ENCODE measurements at regions not wholly inside any gene's neighbourhood (a gene's known extent, or its start where the extent isn't known, plus 50 kb on each side); places are given as distances from the start of the nearest gene placed in this dataset.

GRCh38 chr13:110097013-110097412, 209.9 kb downstream of the COL4A1 start:
- no peak for DNase-seq (ENCODE audit: low spot score)

DNA sequence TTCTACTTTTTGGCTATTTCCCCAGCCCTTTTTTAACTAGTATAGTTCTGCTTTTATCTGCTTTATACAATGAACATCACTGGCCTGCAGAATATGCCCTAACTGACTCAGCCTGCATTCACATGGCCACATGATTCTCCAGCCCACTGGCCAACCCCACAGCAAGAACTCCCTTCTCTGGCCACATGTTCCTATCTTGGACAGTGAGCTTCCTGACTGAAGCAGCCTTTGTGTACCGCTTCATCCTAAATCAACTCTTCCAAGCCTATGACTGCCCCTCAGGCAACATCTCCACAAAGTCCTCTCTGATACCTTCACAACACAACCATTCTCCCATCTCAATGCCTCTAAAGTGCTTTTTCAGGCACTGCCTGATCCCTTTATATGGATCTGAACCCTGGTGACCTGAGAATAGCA, 214.1 kb downstream of the COL4A1 start:
- no peak for DNase-seq (ENCODE audit: low spot score)

GRCh38 chr13:110089815-110090214, 217.1 kb downstream of the COL4A1 start:
- DNase-seq (ENCODE audit: low spot score) = no peak

GRCh38 chr13:110089100-110089499, 217.9 kb downstream of the COL4A1 start:
- DNase-seq (ENCODE audit: low spot score) = no peak

GRCh38 chr13:110073982-110074381, 233.0 kb downstream of the COL4A1 start:
- DNase-seq (ENCODE audit: low spot score) = no peak

DNA sequence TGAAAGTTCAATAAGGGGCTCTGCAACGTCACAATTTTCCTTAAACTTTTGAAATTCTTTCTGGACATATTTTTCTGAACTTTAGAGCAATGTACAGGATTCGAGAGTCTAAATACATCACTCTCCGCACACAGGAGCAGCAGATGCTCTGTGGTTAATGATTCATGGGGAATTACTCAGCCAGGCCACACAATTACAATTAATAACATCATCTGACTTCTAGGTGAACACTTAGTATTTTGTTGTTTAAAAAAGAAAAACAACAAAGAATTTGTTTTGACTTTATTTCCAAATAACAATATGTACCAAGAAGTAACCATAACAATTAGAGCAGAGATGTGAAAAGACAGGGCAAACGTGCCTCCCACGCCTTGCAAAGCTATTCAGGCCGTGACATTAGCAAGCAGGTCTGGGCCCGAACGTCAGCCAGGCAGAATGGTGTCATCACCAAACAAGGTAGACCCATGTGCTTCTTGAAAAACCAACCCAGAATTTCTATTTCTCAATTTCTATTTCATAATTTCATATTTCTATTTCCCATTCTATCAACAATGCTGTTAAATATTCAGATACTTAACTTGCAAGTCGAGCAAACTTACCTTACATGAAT, 236.3 kb downstream of the COL4A1 start:
- no peak for DNase-seq (ENCODE audit: low spot score)

DNA sequence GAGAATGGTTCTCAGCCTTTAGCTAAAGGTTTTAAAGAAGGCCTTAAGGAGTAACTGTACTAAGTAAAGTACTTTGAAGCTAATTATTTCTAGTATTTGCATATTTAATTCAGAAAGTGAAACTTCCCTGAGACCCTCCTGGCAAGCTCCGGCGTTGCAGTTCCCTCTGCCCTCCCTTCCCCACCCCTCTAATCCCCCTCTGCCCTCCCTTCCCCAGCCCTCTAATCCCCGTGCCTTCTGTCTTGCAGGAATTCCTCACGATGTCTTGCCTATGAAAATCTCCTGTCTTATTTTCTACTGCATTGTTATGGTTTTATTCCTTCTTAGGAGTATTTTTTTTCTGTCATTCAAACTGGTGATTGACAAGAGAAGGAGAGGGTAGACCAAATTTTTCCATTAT, 236.9 kb downstream of the COL4A1 start:
- DNase-seq (ENCODE audit: low spot score) = no peak

GRCh38 chr13:110068176-110068473, 238.8 kb downstream of the COL4A1 start:
- DNase-seq (ENCODE audit: low spot score) = no peak

- DNase-seq (ENCODE audit: low spot score) = no peak
Measured at GRCh38 chr13:110067355-110068175, 239.4 kb downstream of the COL4A1 start.

DNA sequence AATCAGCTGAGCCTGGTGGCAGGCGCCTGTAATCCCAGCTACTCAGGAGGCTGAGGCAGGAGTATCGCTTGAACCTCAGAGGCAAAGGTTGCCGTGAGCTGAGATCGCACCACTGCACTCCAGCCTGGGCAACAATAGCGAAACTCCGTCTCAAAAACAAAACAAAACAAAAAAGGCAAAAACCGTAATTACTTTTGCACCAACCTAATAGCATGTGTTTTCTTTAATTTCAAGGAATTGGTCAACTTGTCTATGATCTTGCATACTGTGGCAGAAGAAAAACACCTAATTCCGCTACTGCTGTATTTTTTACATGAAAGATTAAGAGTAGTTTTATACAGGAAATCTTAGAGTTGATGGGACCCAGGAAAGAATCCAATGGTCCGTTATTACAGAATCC, 241.2 kb downstream of the COL4A1 start:
- no peak for DNase-seq (ENCODE audit: low spot score)

DNA sequence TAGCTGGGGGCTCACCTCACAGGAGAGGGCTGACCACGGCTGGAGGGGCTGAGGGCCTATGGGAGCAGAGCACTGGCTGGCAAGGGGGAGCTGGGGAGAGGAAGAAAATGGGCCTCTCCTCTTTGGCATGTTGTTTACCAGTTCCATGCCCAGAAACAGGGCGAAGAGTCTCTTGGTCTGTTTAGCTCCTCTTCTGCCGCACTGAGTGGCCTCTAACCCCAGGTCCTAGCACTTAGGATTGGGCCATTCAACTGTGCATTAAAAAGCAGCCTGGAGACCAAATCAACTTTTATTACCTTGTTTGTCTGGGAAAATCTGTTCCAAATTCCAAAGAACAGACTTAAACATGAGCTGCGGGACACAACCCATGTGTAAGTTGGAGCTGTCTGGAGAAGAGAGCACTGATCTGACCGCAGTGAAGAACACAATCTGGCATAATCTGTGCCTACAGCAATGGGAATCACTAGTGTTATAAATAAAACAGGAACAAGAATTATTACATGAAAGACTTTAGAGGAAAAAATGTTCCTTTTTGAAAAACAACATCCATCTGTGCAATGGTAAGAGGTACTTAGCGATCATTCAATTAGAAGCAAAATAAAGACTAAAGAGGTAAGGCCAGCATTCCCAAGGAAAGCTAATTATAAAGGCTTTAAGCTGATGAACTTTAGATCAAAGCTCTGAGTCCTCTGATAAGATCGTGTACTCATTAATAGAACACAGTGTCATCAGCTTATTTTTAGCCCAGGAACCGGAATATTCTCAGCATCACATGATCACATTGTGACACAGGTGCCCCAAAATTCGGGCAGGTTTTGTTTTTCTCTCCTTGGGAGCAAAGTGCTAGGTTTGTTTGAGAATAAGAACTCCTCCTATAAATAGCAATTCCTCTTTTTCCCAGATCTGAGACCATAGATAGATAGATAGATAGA, 243.2 kb downstream of the COL4A1 start:
- no peak for DNase-seq (ENCODE audit: low spot score)

DNA sequence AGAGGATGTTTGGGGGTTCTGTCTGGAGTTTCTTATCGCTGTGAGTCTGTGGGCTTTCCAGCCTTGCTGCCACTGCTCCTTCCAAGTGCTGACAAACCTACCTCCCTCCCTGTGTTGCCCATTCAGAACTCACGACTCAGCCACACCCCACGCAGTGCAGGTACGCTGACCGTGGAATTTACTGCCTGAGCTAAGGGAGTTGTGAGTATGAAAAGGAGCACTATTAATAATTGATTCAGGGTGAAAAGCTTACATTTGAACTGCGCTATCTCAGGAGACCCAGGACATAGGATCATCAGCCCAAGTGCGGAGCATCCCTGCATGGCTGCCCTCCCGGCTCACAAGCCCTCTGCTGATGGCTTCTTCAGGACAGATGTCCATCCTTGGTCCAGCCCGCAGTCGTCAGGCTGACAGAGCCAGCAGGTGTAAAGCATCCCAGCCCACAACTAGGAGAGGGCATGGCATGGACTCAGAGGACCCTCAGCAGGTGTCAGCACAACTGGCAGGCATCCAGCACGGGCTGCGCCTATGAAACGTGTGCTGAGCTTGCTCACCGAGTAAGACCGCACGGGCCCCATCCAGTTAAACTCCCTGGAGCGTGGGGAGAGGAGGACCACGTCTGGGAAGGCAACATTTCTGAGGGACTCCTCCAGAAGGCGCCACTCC, 244.0 kb downstream of the COL4A1 start:
- DNase-seq (ENCODE audit: low spot score) = no peak

GRCh38 chr13:110062077-110062776, 244.7 kb downstream of the COL4A1 start:
- DNase-seq (ENCODE audit: low spot score) = no peak

GRCh38 chr13:110061270-110061669, 245.7 kb downstream of the COL4A1 start:
- DNase-seq (ENCODE audit: low spot score) = no peak

- no peak for DNase-seq (ENCODE audit: low spot score)
Measured at GRCh38 chr13:110057052-110057451, 249.9 kb downstream of the COL4A1 start.

- DNase-seq (ENCODE audit: low spot score) = no peak
Measured at GRCh38 chr13:110056640-110057039, 250.3 kb downstream of the COL4A1 start.

DNA sequence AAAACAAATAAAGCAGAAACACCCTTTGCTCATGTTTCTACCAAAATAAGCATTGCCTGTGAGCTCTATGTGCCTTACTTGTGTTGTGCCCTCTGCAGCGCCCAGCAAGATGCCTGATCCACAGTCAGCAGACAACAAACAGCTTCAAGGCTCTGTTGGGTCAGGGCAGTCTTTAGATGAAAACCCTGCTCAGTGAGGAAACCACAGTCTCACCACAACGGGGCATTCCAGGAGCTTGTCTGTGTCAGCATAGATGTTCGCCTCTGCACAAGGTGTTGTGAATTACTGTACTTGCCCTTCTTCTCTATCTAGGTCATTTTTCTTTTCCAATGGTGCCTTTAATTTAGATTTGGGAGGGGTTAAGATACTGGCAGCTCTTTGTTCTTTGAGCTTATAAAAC, 251.9 kb downstream of the COL4A1 start:
- DNase-seq (ENCODE audit: low spot score) = no peak

- DNase-seq (ENCODE audit: low spot score) = no peak
Measured at GRCh38 chr13:110054041-110054440, 252.9 kb downstream of the COL4A1 start.

DNA sequence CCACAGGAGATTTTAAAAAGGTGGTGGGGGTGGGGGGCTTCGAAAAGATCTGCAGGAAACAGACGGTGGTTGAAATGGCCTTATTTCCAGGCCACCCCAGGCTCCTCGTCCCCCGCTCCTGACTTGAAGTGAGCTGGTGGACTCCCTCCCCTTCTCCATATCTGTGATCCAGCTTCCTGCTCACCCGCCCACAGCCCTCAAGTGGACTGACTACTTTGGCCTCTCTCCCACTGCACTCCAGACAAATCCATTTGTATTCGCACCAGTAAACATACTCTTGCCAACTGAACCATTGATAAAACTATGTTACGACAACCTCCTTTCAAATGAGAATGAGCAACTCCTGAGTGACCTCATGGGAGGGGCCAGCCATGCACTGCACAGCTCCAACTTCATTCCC, 259.5 kb downstream of the COL4A1 start:
- peak; percentile 71 for DNase-seq (ENCODE audit: low spot score)

- DNase-seq (ENCODE audit: low spot score) = no peak
Measured at GRCh38 chr13:110046811-110047210, 260.1 kb downstream of the COL4A1 start.

GRCh38 chr13:110045919-110046318, 259.5 kb upstream of the IRS2 start:
- DNase-seq (ENCODE audit: low spot score) = no peak

Measured in ureter (tissue), 1 donor.